ENCODE measurements at regions not wholly inside any gene's neighbourhood (a gene's known extent, or its start where the extent isn't known, plus 50 kb on each side); places are given as distances from the start of the nearest gene placed in this dataset.

DNA sequence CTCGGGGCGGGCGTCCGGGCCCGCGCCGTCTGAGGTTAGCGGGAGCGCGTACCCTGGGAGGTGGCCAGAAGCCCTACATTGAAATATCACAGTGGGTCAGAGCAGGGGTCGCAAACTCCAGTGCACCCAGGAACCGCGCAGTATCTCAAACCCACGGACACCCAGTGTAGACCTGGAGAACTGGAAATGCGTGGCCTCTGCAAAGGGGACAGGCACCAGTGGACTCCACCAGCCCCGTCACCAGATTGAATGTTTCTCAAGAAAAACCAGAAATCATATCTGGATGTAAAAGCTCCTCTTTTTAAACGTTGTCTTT is 117.6 kb upstream of the SMIM23 start (continued):
- TF ChIP-seq, protein P1, sequence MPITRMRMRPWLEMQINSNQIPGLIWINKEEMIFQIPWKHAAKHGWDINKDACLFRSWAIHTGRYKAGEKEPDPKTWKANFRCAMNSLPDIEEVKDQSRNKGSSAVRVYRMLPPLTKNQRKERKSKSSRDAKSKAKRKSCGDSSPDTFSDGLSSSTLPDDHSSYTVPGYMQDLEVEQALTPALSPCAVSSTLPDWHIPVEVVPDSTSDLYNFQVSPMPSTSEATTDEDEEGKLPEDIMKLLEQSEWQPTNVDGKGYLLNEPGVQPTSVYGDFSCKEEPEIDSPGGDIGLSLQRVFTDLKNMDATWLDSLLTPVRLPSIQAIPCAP (CRISPR knock-in tag; IDR thresholded peaks at IDR 0.05; ENCODE audit: low read depth) = no peak
- TF ChIP-seq ZSCAN25 (CRISPR knock-in tag; IDR thresholded peaks at IDR 0.05) (no peak), ZNF543 (CRISPR knock-in tag; IDR thresholded peaks at IDR 0.05) (no peak), PAX8 (CRISPR knock-in tag; IDR thresholded peaks at IDR 0.05; ENCODE audit: borderline replicate concordance) (no peak), TCF12 (IDR thresholded peaks at IDR 0.05) (no peak), TCF12 (CRISPR knock-in tag; IDR thresholded peaks at IDR 0.05) (no peak), AGO2 (optimal IDR thresholded peaks at IDR 0.05; ENCODE audit: low read depth, low read length) (no peak), KMT2B (CRISPR knock-in tag; IDR thresholded peaks at IDR 0.05) (no peak), POGZ (CRISPR knock-in tag; IDR thresholded peaks at IDR 0.05) (no peak), ZNF569 (CRISPR knock-in tag; IDR thresholded peaks at IDR 0.05; ENCODE audit: borderline replicate concordance) (no peak), ZNF652 (CRISPR knock-in tag; IDR thresholded peaks at IDR 0.05; ENCODE audit: borderline replicate concordance, low read depth) (no peak)
- TF ChIP-seq, protein P2, sequence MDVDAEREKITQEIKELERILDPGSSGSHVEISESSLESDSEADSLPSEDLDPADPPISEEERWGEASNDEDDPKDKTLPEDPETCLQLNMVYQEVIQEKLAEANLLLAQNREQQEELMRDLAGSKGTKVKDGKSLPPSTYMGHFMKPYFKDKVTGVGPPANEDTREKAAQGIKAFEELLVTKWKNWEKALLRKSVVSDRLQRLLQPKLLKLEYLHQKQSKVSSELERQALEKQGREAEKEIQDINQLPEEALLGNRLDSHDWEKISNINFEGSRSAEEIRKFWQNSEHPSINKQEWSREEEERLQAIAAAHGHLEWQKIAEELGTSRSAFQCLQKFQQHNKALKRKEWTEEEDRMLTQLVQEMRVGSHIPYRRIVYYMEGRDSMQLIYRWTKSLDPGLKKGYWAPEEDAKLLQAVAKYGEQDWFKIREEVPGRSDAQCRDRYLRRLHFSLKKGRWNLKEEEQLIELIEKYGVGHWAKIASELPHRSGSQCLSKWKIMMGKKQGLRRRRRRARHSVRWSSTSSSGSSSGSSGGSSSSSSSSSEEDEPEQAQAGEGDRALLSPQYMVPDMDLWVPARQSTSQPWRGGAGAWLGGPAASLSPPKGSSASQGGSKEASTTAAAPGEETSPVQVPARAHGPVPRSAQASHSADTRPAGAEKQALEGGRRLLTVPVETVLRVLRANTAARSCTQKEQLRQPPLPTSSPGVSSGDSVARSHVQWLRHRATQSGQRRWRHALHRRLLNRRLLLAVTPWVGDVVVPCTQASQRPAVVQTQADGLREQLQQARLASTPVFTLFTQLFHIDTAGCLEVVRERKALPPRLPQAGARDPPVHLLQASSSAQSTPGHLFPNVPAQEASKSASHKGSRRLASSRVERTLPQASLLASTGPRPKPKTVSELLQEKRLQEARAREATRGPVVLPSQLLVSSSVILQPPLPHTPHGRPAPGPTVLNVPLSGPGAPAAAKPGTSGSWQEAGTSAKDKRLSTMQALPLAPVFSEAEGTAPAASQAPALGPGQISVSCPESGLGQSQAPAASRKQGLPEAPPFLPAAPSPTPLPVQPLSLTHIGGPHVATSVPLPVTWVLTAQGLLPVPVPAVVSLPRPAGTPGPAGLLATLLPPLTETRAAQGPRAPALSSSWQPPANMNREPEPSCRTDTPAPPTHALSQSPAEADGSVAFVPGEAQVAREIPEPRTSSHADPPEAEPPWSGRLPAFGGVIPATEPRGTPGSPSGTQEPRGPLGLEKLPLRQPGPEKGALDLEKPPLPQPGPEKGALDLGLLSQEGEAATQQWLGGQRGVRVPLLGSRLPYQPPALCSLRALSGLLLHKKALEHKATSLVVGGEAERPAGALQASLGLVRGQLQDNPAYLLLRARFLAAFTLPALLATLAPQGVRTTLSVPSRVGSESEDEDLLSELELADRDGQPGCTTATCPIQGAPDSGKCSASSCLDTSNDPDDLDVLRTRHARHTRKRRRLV (CRISPR knock-in tag; IDR thresholded peaks at IDR 0.05) = no peak
- TF ChIP-seq, protein P3, sequence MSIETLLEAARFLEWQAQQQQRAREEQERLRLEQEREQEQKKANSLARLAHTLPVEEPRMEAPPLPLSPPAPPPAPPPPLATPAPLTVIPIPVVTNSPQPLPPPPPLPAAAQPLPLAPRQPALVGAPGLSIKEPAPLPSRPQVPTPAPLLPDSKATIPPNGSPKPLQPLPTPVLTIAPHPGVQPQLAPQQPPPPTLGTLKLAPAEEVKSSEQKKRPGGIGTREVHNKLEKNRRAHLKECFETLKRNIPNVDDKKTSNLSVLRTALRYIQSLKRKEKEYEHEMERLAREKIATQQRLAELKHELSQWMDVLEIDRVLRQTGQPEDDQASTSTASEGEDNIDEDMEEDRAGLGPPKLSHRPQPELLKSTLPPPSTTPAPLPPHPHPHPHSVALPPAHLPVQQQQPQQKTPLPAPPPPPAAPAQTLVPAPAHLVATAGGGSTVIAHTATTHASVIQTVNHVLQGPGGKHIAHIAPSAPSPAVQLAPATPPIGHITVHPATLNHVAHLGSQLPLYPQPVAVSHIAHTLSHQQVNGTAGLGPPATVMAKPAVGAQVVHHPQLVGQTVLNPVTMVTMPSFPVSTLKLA (IDR thresholded peaks at IDR 0.05) = no peak

All from HepG2 (cell line).